ENCODE measurements at regions not wholly inside any gene's neighbourhood (a gene's known extent, or its start where the extent isn't known, plus 50 kb on each side); places are given as distances from the start of the nearest gene placed in this dataset.

DNA sequence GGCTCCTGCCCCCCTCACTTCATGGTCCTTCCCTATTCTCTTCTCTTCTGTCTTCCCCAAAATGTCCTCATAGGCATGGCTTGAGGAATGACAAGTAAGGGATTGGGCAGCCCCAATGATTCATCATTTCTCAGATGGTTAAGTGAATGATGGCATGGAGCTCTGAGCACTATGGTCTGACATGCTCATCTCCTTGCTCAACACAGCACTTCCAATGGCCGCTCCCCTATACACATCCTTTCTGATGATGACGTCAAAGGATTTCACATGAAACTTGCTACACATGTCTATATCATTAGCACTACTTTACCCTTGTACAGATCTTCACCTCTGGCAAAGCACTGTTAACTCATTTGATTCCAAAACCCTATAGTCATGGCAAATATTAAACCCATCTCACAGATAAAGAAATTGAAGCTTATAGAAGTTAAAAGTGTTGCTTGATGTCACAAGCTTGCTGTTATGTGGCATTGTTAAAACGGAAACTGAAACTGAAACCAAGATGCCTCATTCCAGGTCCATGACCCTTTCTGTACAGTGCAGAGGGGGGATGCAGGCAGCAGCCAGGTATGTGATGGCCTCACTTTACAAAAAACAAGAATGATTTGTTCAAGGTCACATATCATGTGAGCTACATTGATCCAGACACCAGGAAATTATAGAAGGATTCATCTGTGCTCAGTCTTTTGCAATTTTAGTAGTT, 90.0 kb upstream of the PLXNA4 start:
- no peak for DNase-seq

DNA sequence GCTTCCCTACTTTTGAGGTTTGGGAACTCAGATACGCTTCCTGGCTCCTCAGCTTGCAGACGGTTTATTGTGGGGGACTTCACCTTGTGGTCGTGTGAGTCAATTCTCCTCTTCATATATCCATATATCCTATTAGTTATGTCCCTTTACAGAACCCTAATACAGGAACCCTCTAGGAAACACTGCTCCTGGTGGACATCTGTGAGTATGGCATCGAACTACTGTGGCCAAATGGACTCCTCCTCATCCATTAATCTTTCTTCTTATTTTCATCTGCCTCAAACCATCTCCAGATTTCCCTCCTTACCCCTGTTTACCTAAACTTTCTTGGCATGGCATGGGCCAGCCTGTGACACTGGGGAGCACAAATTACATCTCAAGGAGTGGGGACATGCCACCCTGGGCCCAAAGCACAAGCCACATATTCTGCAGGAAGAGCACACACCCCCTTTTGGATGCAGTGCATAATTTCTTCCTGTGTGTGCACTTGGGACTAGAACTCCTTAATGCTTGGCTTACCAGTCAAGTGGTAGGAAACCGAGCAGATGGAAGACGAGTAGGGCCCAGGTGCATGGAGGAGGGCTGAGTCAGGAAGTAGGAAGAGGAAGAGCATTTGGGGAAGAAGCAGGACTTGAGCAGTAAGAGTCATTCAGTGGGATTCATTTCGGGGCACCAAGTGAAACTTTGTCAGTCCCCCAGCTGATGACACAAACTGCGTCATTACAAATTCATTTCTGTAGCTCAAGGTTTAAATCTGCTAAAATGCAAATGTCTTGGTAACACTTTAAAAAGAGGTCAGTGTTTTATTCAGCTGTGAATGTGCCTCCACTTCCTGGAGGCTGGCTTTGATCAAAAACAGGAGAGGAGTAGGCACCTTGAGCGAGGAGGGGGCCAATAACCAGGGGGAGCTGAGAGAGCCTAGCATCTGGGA, 80.8 kb upstream of the PLXNA4 start:
- no peak for DNase-seq

DNA sequence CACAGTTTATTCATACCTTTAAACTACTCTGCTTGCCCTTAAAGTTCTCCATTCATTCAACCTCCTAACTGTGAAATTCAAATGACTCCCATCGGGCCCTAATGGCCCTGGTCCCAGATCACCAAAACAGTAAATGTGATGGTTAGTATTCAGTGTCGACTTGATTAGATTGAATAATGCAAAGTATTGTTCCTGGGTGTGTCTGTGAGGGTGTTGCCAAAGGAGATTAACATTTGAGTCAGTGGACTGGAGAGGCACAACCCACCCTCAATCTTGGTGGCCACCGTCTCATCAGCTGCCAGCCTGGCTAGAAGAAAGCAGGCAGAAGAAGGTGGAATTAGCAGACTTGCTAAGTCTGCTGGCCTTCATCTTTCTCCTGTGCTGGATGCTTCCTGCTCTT, 80.1 kb upstream of the PLXNA4 start:
- no peak for DNase-seq

DNA sequence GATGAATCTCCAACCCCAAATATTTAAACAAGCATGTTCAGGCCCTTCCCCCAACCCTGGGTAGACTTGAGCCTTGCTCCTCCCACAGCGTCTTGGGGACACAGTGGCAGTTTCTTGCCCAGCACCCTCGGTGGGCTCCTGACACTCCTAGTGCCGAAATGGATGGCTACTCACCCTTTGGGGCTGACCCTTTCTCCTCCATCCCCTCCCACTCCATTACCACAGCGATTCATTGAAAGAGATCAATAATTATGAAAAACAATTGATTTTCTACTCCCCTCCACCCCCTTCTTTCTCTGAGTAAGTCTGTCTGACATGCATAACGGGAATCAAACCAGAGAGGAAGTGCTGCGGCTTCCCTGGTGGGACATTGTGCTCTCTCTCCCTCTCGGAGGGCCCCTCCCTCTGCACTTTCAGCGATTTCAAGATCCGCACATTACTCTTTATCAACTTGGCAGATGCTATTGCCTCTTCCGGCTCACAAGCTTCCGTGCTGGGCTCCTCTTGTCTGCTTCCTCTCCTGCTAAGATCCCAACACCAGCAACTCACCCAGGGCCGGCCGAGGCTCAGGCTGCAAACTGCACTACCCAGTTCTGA, 79.0 kb upstream of the PLXNA4 start:
- DNase-seq = peak; percentile 63

DNA sequence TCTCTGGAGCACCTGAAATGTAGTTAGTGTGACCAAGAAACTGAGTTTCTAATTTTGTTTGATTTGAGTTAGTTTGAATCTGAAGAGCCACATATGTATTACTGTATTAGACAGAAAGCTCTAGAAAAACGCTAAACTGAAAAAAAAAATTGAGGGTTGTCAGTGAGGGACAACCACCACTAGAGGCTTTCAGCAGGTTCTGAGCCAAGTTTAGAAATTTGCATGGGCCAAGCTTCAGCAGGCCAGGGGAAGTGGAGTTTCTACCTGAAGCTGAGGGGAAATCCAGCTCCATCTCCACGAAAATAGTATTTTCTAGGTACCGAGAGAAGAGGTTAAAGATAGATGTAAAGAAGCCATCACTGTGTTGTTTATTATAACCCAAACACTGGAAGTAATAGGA, 77.9 kb upstream of the PLXNA4 start:
- no peak for DNase-seq

DNA sequence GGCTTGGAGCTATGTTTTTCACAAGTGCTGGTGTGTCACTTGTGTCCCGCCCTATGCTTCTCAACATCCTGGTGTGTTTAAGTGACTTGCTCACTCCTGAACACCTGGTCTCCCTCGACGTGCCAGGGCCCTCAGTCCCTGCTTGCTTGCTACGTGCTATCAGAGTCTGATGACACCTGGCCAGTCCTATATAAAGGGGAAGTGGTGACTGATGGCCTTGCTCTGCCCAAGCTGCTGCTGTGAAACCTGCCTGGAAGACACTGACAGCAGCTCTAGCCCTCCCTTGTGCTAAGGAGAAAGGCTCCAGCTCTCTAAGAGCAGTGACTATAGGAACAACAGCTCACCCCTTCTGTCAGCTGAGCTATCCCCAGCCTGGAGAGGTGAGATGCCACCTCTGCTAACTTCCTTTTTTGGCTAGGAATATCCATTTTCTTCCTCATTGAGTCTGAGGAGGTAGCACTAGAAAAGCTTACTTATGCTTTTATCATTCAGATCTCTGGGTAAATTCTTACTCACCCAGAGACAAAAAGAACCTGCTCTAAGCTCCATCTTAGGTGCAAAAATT, 77.2 kb upstream of the PLXNA4 start:
- no peak for DNase-seq

DNA sequence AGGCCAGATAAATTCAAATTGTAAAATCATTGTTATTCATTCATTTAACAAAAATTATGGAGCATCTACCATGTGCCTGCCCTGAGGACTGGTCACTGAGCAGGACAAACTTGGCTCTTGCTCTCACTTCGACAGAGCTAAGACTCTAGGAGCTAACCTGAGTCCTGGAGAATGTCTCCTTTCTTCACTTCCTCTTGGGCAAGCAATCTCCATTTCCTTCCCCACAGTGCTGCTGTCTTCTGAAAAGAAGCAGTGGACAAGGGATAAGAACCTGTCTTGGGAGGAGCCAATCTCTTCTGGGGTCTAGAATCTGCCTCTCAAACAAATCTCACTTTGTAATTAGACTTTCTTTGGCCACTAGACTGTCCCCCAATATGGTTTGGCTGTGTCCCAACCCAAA, 76.2 kb upstream of the PLXNA4 start:
- no peak for DNase-seq

DNA sequence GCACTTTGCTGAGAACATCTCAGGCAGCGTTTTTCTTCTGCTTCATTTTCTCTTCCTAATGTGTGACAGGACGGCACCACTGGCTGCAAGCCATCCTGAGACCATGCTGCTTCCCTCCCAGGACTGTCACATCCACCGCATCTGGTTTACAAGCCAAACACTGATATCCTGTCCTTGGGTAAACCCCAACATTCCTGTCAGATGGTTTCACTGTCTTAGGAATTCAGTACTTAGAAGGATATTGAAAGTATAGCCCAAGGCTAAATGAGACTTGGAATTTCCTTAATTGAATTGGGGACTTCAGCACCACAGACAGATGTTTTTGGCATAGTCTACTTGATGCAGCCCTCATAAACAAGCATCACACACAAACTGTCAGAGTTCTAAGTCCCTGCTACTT, 74.2 kb upstream of the PLXNA4 start:
- DNase-seq = no peak

DNA sequence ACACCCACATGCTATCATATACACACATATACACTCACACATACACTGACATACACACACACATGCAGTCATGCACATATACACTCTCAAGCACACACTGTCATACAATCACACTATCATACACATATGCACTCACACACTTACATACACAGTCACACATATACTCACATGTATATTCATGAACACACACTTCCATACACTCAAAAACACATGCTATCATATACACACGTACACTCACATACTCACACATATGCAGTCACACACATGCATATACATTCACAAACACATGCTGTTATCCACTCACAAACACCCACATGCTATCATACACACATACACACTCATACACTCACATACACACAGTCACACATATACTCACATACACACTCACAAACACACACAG, 71.0 kb upstream of the PLXNA4 start:
- no peak for DNase-seq

DNA sequence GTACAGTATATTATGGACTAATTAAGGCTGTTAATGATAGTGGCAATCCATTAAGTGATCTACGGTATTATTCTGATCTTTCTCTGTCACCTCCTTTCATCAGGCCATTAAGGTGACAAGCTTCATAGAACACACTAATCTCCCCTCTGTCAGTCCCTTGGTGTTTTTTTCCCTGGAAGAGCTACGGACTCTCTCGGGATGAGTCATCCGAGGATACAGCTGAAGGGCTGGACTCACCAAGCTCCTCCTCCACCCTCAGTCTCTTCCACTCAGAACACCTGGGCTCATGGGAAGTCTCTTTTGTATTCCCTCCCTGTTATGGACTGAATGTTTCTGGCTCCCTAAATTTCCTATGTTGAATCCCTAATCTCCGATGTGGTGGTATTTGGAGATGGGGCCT, 69.8 kb upstream of the PLXNA4 start:
- DNase-seq = no peak

DNA sequence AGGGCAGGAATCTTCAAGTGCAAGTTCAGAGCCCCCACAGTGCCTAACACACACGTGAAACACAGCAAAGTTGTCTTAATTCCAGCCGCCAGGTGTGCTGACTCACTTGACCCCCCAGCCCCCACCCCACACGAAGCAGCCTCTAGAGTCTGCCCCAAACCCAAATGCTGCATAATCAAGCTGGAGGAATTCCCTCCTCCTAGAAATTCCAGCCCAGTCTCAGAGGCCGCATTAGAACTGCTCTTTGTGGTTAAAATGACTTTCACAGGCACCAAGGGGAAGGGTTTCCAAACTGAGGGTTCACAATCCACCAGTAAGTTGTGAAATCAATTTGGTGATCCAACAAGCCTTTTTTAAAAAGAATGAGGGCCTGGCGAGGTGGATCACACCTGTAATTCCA, 67.0 kb upstream of the PLXNA4 start:
- no peak for DNase-seq

DNA sequence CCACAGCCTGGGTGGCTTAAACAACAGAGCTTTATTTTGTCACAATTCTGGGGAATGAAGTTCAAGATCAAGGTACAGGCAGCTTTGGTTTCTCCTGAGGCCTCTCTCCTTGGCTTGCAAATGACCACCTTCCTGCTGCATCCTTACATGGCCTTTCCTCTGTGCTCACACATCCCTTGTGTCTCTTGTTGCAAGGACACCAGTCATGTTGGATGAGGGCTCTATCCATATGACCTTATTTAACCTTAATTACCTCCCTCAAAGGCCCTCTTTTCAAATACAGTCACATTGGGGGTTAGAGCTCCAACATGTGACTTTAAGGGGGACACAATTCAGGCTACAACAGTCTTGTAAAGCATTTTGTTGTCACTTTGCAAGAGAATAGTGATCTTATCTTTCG, 65.0 kb upstream of the PLXNA4 start:
- DNase-seq = no peak

DNA sequence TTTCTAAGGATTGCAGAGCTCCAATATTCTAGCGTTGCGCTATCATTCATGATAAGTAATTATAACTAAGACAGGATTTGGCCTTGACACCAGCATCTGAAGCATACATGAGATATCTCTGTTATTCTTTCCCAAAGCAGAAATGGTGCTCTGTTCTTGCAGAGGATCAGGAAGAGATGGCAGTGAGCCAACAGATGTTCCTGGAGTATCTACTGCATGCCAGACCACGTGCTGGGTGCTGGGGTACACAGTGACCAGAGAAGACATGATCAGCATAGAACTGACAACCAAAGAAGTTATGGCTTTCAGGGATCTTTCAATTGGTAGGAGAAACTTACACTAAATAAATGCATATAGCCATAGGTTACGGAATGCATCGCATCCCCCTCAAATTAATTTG, 63.7 kb upstream of the PLXNA4 start:
- no peak for DNase-seq

DNA sequence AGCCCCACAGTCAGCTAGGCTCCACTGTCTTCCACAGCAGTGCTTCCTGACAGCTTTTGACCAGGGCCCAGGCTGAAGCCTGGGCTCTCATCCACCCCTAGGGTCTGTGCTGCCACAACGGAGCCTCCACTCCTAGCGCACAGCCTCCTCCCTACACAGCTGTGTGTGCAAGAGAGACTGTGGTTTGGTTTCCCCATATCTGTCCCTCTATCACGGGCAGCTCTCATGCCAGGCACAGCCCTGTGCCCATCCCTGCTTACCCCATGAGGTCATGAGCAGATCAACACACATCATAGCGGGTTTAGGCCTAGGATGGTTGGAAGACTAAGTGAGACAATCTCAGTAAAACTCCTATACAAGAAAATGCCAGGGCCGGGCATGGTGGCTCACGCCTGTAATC, 61.7 kb upstream of the PLXNA4 start:
- DNase-seq = no peak

DNA sequence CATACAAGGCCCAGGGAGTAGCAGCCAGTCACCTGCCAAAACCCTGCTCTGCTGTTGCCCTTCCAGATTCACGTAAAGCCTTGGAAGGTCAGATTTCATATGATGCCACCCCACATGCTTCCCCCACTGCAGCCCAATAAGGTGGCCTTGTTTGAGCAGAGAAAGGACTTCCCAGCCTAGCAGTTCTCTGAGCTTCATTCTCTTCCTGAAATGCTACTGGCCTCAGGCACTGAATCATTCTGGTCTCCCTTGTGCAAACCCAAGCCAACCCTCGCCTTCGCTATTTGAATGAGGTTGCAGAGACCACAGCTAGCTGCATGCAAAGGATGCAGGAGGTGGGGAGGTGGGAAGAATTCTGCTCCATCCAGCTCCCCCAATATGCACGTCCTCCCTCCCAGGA, 60.3 kb upstream of the PLXNA4 start:
- no peak for DNase-seq

DNA sequence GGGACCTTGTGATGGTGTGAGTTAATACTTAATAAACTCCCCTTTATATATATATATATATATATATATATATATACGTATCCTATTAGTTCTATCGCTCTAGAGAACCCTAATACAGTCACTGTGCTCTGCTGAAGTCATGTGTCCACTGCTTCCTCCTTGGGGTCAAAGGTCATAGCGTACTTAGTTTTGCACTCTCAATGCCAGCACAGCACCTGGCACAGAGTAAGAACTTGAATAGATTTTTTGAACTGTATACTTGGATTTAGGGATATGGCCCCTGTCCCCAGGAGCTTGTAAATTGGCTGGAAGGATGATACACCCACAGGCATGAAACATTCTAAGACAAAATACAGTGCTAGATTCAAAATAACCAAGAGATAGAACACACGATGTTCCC, 58.9 kb upstream of the PLXNA4 start:
- no peak for DNase-seq

DNA sequence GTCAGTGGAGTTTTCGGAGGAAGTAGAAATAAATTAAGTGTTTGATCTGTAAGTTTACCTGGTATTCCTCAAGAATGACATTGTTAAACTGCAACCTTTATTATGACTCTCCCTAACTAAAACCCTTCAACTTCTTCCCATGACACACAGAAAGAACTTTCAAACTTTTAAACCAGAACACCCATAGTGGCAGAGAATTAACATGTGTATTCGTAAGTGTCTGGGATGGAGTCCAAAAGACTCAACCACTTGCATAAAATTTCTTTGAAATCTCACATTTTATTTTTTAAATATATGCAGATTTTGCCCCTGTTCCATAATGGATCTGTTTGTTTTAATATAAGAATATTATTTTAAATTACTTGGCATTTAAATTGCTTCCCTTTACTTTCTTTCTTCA, 54.6 kb upstream of the PLXNA4 start:
- DNase-seq = no peak

Data from activated CD8-positive, alpha-beta memory T cell treated with anti-CD3 and anti-CD28 coated beads, Interleukin-2, amount 50 U/mL, for 48 hours (primary cell).